T-helper 1 cell treated with Interleukin-12 subunit alpha and Interleukin-12 subunit beta and Interleukin-4 antibody, amounts not matched to agents 30 ng/mL and 1 ng/mL, for 36 hours (primary cell): ENCODE measurements at regions not wholly inside any gene's neighbourhood (a gene's known extent, or its start where the extent isn't known, plus 50 kb on each side); places are given as distances from the start of the nearest gene placed in this dataset.
"Not testable (repeated sequence)": the region's sequence is repeated elsewhere in the genome, so short reads cannot be mapped to it uniquely, and the experiment has no call there.

Source experiments
- intact Hi-C: fragments of 100-400 bp; cut with micrococcal nuclease; formaldehyde crosslinking; loops from one replicate; pipeline ENCODE4 v1.15.1; 2024

DNA sequence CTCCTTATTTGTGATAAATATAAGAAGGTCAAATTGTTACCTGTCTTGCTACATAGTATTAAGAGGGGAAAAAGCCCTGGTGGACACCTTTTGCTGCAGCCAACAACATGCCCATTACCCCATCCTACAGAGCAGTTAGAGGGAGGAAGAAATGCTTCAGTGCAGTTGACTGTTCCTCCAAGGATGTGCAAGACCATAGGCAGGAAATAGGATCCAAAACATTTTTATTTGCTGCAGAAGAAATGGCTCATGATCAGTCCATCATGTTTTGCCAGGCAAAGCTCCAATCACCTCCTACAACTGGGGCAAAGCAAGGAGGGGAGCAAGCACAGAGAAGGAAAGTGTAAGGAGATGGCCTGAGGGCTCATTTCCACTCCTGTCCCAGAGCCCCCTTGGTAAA is 399.1 kb upstream of the PIK3R1 start:
- intact Hi-C loops = no loop called here

DNA sequence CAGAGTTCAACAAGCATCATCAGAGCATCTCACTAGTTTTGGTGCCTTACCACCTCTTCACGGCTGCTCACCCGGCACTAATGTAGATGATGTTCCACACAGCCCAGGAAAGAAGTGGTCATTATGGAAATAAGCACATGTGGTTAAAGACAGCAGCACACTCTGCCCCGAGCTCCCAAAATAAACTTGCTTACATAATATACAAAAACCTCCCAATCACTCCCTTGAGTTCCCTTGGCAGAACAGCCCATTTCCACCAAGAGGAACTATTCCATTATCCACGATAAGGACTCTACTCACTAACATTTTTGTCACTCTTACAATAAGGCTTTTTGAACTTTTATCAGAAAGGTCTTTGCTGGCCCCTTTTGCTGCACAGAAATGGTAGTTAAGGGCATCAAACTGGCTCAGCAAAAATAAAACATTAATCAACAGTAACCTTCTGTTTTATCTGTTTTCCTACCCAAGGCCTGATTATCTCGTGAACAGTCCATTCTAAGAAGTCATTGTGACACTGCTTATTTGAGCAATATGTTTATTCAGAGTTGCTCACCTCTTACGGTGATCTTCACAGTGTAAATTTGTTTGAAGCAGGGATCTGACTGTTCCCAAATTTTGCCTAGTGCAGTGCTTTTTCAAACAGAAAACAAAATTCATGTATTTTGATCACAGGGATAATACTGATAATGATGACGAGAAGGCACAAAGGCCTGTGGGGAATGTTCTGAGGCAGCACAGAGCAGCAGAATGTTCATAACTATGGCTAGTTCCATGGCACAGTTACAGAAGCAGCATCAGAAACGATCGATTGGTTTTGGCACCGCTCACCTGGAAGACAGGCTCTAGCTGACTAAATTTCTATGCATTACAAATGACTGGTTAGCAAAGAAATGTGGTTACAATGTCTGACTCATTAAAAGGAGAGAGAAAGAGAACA is 399.8 kb upstream of the PIK3R1 start:
- intact Hi-C loops = no loop called here

DNA sequence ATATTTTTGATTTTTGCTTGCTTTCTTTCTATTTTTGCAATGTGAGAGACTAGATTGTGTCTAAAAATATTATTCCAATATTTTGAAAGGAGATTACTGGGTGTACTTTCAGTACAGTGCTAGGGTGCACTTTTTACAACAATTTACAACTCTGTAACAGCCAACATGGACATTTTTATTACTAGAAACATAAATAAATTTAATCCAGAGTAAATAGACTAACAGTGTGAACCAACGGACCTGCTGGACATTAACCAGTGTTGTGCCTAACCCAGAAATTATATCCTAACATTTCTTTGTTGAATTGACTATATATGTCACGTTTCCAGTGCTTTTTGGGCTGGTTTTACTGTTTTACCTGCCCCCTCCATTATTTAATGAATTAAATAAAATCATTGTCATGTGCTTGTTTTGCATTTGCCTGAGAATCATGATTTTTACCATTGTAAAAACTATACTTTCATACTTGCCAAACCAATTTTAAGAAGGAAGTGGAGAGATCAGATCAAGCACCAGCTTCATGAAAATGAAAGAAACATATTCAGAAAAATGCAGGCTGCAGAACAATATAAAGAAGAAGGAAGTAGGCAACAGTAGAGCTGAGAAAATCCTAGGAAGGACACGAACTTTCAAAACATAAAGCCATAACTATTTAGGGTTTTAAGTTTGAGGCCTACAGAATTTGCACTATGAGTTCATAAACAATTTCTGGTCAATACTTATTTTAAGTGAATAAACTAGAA is 400.8 kb upstream of the PIK3R1 start:
- intact Hi-C loops = no loop called here

GRCh38 chr5:67813877-67814539 is 401.5 kb upstream of the PIK3R1 start:
- intact Hi-C loops = no loop called here

- intact Hi-C loops = no loop called here
Observed at GRCh38 chr5:67809589-67809988, 406.0 kb upstream of the PIK3R1 start.

DNA sequence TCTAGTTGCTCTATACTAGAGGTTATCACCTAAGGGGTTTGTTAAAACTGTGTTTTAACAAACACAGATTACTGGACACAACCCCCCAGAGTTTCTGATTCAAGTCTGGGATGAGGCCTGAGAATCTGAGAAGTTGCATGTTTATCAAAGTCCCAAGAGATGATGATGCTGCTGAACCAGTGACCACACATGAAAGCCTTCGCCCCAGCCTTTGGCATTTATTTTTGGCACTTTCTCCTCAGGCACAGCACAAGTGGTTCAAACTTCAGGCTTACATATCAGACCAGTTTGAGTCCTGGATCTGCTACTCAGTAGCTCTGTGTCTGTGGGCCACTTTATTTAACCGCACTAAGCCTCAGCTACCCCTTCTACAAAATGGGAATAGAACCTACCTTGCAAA is 407.2 kb upstream of the PIK3R1 start:
- intact Hi-C loops = no loop called here

DNA sequence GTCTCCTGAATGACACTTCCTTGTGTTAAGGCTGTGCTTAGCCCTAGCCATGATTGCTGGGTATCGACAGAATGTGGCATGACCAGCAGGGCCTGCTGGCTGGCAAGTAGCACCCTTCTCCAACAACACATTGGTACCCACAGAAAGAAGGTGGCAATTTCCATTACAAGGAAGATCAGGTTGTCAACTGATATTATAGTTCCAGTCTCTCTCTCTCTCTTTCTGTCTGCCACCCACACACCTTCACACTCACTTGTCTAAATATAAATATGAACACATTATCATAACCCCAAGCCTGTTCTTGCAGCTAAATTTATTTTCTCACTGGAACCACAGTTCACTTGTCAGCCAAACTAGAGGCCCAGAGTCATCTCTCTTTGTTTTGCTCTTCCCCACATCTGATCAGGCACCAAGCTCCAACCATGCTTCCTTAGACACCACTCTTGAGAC is 408.1 kb upstream of the PIK3R1 start:
- intact Hi-C loops = no loop called here

DNA sequence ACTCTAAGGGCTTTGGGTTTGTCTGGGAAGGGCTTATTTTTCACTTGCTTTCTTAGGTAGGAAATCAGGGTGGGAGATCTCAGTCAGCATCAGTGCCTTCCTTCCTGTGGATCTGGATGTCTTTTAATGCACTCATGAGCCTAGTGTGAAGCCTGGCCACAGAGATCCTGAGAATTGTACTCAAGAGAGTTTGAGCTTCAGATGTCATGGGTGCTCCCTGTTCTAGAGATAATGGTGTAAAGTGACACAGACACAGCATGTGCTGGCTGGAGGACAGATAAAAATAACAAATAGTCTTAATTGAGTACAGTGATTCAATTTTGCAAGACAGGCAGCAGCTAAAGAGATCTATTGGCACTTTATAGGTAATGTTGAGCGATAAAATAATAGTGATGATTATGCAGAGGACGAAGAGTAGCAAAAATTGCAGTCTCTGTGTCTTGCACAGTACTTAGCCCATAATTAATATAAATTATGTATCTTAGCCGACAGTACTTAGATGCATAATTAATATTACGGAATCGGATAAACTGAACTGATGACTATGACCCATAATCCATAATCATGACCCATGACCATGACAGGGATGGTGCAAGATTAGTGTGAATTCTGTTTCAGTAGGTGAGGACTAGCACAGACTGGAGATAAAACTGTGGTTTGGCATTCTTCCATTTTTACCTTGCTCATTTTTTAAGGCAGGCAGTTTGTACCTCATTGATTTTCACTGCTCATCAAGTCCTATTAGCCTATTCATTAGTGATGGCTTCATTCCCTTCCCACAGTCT is 408.7 kb upstream of the PIK3R1 start:
- intact Hi-C loops = no loop called here

GRCh38 chr5:67805666-67806348 is 409.7 kb upstream of the PIK3R1 start:
- intact Hi-C loops = no loop called here

DNA sequence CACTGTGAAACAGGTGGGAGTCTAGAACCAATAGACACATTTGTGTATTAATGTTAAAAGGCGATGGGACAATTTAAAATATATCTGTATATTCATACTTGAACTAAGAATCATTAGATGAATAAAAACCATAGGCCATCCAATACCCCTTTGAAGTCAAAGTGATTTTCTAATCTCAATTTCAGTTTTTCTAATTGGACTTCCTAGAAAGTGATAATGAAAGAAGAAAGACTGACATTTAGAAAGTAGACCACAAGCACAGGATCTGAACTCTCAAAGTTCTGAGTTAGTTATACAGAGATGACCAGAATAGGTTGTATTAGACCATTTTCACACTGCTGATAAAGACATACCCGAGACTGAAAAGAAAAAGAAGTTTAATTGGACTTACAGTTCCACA is 412.8 kb upstream of the PIK3R1 start:
- intact Hi-C loops = no loop called here

DNA sequence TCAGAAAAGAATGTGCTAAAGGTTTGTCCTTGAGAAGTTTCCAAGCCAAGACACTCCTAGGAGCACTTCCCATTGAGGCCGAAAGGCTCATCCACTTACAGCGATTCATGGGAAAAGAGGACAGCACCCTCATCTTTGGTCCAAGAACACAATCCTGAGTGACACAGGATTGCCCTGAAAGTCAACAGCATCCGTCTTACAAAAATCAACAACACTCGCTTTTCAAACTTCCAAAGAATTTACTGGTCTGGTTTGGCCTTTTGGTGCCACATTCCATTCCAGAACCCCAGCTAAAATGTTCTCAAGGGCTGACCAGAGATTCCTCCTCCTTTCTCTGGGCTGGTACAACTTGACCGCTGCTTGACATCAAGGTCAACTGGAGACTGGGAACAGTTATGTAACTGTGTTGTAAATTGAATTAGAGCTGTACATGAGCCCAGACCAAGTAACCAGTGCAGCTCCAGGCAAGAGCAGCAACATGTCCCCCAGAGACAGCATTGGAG is 415.8 kb upstream of the PIK3R1 start:
- intact Hi-C loops = no loop called here

GRCh38 chr5:67798470-67798869 is 417.1 kb upstream of the PIK3R1 start:
- intact Hi-C loops = not testable (repeated sequence)

DNA sequence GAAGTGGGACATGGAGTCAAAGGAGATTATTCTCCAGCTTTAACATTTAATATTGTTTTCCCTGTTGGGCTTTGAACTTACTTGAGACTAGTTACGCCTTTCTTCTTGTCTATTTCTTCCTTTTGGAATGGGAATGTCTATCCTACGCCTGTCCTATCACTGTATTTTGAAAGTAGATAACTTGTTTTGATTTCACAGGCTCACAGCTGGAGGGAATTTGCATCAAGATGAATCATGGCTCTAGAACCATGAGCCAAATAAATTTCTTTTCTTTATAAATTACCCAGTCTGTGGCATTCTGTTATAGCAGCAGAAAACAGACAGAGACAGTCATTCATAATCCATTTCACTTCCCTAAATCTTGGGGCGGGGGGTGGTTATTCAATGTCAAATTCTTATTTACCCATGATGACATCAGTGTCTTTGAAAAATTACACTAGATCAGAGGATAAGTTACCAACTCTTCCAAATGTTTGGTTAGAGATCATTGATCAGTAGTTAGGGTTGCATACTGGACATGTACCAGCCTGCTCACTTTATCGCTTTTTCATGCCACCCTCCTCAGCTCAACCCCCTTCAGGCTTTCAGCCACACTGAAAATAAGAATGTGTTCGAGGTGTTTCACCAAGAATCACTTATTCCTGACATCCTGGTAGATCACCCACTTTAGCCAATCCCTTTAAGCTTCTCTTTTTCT is 419.6 kb upstream of the PIK3R1 start:
- intact Hi-C loops = no loop called here

DNA sequence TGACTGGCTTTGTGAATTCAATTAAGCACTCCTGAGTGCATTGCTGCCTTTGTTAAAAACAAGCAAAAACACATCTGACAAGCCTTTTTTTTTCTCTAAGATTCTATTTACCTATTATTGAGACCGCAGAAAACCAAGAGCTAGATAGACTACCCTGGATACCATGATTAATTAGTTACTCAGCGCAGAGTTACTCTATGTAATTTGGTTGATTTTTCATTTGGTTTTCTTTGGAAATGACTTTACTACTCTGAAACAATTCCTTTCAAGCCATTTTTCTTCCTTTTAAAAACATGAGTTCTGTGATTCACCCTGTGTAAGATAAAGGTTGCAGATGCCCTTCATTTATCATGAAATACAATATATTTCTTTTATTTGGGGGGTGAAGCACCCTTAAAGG is 421.6 kb upstream of the PIK3R1 start:
- intact Hi-C loops = no loop called here

GRCh38 chr5:67793418-67793817 is 422.1 kb upstream of the PIK3R1 start:
- intact Hi-C loops = no loop called here

- intact Hi-C loops = no loop called here
Observed at GRCh38 chr5:67792891-67793290, 422.7 kb upstream of the PIK3R1 start.

DNA sequence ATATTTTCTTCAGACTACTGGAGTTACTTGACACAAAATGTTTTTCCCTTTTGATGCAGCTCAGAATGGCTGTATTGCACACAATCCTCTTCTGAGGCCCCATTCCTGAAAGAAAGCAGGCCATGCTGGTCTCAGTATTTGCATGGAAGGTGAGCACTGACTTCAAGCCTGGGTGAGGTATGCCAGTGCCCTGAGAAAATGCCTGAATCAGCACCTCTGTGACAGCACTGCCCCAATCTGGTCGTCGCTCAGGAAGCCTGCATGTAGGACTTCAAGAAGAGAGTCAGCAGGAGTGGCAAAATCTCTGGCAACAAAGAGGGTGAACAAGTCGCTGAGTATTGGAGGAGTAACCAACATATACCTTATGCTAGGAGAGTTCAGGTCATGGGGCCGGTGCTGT is 425.2 kb upstream of the PIK3R1 start:
- intact Hi-C loops = no loop called here

DNA sequence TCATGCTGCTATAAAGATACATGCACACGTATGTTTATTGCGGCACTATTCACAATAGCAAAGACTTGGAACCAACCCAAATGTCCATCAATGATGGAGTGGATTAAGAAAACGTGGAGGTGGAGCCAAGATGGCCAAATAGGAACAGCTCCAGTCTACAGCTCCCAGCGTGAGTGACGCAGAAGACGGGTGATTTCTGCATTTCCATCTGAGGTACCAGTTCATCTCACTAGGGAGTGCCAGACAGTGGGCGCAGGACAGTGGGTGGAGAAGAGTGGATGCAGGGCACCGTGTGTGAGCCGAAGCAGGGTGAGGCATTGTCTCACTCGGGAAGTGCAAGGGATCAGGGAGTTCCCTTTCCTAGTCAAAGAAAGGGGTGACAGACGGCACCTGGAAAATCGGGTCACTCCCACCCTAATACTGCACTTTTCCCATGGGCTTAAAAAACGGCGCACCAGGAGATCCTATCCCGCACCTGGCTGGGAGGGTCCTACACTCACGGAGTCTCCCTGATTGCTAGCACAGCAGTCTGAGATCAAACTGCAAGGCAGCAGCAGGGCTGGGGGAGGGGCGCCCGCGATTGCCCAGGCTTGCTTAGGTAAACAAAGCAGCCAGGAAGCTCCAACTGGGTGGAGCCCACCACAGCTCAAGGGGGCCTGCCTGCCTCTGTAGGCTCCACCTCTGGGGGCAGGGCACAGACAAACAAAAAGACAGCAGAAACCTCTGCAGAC is 435.5 kb upstream of the PIK3R1 start:
- intact Hi-C loops = not testable (repeated sequence)

DNA sequence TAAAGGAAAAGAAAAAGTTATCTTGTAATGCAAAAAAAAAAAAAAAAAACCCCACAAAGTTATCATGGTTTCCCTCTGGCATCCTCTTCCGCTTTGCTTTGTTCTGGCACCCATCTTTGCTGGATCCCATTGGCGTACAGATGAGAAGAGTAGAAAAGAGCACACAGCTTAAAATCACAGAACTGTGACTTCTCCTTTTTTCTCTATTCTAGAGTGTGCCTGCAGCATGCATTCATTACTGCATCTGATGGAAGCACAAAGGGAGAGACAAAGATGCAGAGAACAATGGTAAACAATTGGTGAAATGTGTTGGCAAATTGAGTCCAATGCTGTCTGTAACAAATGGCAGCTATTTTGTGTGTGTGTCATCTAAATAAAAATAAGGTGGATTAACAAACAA is 440.8 kb upstream of the PIK3R1 start:
- intact Hi-C loops = no loop called here
